ENCODE measurements at regions not wholly inside any gene's neighbourhood (a gene's known extent, or its start where the extent isn't known, plus 50 kb on each side); places are given as distances from the start of the nearest gene placed in this dataset.

- no peak for TF ChIP-seq POLR2A (IDR thresholded peaks at IDR 0.05)
- TF ChIP-seq CTCF (IDR thresholded peaks at IDR 0.05): no peak
These were observed 104.0 kb upstream of the DMRTA1 start for GRCh38 chr9:22342491-22343217.

All from prostate gland (tissue), 2 donors.